ENCODE measurements at regions not wholly inside any gene's neighbourhood (a gene's known extent, or its start where the extent isn't known, plus 50 kb on each side); places are given as distances from the start of the nearest gene placed in this dataset.

- TF ChIP-seq CTCF (IDR thresholded peaks at IDR 0.05; ENCODE audit: poor library complexity, severe bottlenecking) = no peak
- DNase-seq (ENCODE audit: low spot score) = no peak
- no peaks in the 10 kb centered on the region for H3K4me1 ChIP-seq (ENCODE audit: insufficient read depth, poor library complexity, severe bottlenecking)
- H3K27me3 ChIP-seq (ENCODE audit: insufficient read depth, poor library complexity, severe bottlenecking) = no peaks in the 10 kb centered on the region
- no peaks in the 10 kb centered on the region for H3K36me3 ChIP-seq (ENCODE audit: low read depth)
- H3K27ac ChIP-seq (ENCODE audit: poor library complexity, severe bottlenecking) = no peak overlapping the region
- no peak overlapping the region for H3K4me3 ChIP-seq (ENCODE audit: severe bottlenecking)
- no peak for ATAC-seq (ENCODE audit: low read depth)
- H3K9me3 ChIP-seq (ENCODE audit: severe bottlenecking) = no peaks in the 10 kb centered on the region
Observed at GRCh38 chr3:161821591-161821990, 325.0 kb downstream of the OTOL1 start.

GRCh38 chr3:161822291-161822690 is 325.7 kb downstream of the OTOL1 start:
- H3K4me3 ChIP-seq (ENCODE audit: severe bottlenecking) = no peak overlapping the region
- no peak for TF ChIP-seq CTCF (IDR thresholded peaks at IDR 0.05; ENCODE audit: poor library complexity, severe bottlenecking)
- ATAC-seq (ENCODE audit: low read depth) (no peak), DNase-seq (ENCODE audit: low spot score) (no peak)
- H3K36me3 ChIP-seq (ENCODE audit: low read depth) = no peaks in the 10 kb centered on the region
- no peak overlapping the region for H3K27ac ChIP-seq (ENCODE audit: poor library complexity, severe bottlenecking)
- no peaks in the 10 kb centered on the region for H3K4me1 ChIP-seq (ENCODE audit: insufficient read depth, poor library complexity, severe bottlenecking)
- no peaks in the 10 kb centered on the region for H3K27me3 ChIP-seq (ENCODE audit: insufficient read depth, poor library complexity, severe bottlenecking)
- H3K9me3 ChIP-seq (ENCODE audit: severe bottlenecking) = no peaks in the 10 kb centered on the region

DNA sequence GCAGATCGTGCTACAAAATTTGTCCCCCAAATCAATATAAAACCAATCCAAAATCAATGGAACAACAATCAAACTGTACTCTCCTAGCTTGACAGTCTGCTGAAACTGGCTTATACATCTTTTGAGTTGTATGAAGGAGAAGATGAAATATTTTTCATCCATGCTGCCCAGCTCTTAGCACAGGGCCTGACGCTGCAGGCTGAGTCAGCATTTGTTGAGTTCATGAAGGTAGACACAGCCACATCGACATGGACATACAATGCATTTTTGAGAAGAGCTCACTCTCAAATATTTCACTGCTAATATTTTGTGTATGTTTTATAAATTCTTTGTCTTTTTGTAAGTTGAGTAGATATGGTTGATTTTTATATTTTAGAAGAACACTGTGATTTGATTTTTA is 327.3 kb downstream of the OTOL1 start:
- H3K4me3 ChIP-seq (ENCODE audit: severe bottlenecking) = no peak overlapping the region
- no peaks in the 10 kb centered on the region for H3K4me1 ChIP-seq (ENCODE audit: insufficient read depth, poor library complexity, severe bottlenecking)
- no peaks in the 10 kb centered on the region for H3K27me3 ChIP-seq (ENCODE audit: insufficient read depth, poor library complexity, severe bottlenecking)
- H3K27ac ChIP-seq (ENCODE audit: poor library complexity, severe bottlenecking) = no peak overlapping the region
- no peaks in the 10 kb centered on the region for H3K9me3 ChIP-seq (ENCODE audit: severe bottlenecking)
- TF ChIP-seq CTCF (IDR thresholded peaks at IDR 0.05; ENCODE audit: poor library complexity, severe bottlenecking) = no peak
- H3K36me3 ChIP-seq (ENCODE audit: low read depth) = no peaks in the 10 kb centered on the region
- no peak for ATAC-seq (ENCODE audit: low read depth)
- DNase-seq (ENCODE audit: low spot score) = no peak

- H3K4me1 ChIP-seq (ENCODE audit: insufficient read depth, poor library complexity, severe bottlenecking) = no peaks in the 10 kb centered on the region
- no peak for TF ChIP-seq CTCF (IDR thresholded peaks at IDR 0.05; ENCODE audit: poor library complexity, severe bottlenecking)
- no peak overlapping the region for H3K27ac ChIP-seq (ENCODE audit: poor library complexity, severe bottlenecking)
- no peaks in the 10 kb centered on the region for H3K36me3 ChIP-seq (ENCODE audit: low read depth)
- H3K27me3 ChIP-seq (ENCODE audit: insufficient read depth, poor library complexity, severe bottlenecking) = no peaks in the 10 kb centered on the region
- DNase-seq (ENCODE audit: low spot score) (no peak), ATAC-seq (ENCODE audit: low read depth) (no peak)
- H3K9me3 ChIP-seq (ENCODE audit: severe bottlenecking) = no peaks in the 10 kb centered on the region
- H3K4me3 ChIP-seq (ENCODE audit: severe bottlenecking) = no peak overlapping the region
Observed at GRCh38 chr3:161838021-161838420, 341.4 kb downstream of the OTOL1 start.

GRCh38 chr3:161848376-161848775 is 351.8 kb downstream of the OTOL1 start:
- H3K4me3 ChIP-seq (ENCODE audit: severe bottlenecking) = no peak overlapping the region
- TF ChIP-seq CTCF (IDR thresholded peaks at IDR 0.05; ENCODE audit: poor library complexity, severe bottlenecking) = no peak
- DNase-seq (ENCODE audit: low spot score) (no peak), ATAC-seq (ENCODE audit: low read depth) (no peak)
- no peaks in the 10 kb centered on the region for H3K9me3 ChIP-seq (ENCODE audit: severe bottlenecking)
- no peaks in the 10 kb centered on the region for H3K27me3 ChIP-seq (ENCODE audit: insufficient read depth, poor library complexity, severe bottlenecking)
- no peaks in the 10 kb centered on the region for H3K4me1 ChIP-seq (ENCODE audit: insufficient read depth, poor library complexity, severe bottlenecking)
- H3K27ac ChIP-seq (ENCODE audit: poor library complexity, severe bottlenecking) = no peak overlapping the region
- H3K36me3 ChIP-seq (ENCODE audit: low read depth) = no peaks in the 10 kb centered on the region

Measured in RWPE2 (cell line).